ENCODE measurements at regions not wholly inside any gene's neighbourhood (a gene's known extent, or its start where the extent isn't known, plus 50 kb on each side); places are given as distances from the start of the nearest gene placed in this dataset.

DNA sequence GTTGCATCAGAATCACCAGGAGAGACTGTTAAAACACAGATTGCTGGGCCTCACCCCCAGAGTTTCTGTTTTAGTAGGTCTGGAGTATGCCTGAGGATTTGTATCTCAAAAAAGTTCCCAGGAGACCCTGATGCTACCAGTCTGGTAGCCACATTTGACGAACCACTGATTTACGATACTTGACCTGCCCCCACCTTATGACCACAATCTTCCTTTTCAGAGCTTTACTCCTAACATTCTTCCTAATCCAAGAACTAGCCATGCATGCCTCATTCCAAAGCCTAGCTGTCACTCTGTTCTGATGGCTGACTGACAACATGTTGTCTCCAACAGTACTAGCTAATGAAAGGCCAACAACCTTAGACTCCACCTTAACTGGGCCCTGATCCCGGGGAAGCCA is 191.4 kb downstream of the MBD2 start:
- TF ChIP-seq EZH2 (IDR thresholded peaks at IDR 0.05), result no peak
- TF ChIP-seq POLR2AphosphoS5 (IDR thresholded peaks at IDR 0.05; ENCODE audit: borderline replicate concordance, low read depth, low read length), result no peak
- TF ChIP-seq FOXP2 (optimal IDR thresholded peaks at IDR 0.05; ENCODE audit: control extremely low read depth, extremely low read length, insufficient read depth), result no peak
